Spleen (tissue), 7 donors: ENCODE measurements at regions not wholly inside any gene's neighbourhood (a gene's known extent, or its start where the extent isn't known, plus 50 kb on each side); places are given as distances from the start of the nearest gene placed in this dataset.

Experiments
- CTCF ChIP-seq, 11 experiments: fragments of 200-600 bp in 7 of 11; fragments of 450-650 bp in 4 of 11; sonication (generic) in 4 of 11; IDR thresholded peaks in 8 of 11; conservative IDR thresholded peaks in 3 of 11; 1 replicate in 7 of 11; 2 replicates in 4 of 11; pipeline versions ENCODE4 v1.4.0 to v1.8.0; 2016 to 2021; ENCODE audit warnings: antibody characterized with exemption in 11 of 11, inconsistent platforms in 4 of 11, mild to moderate bottlenecking in 1 of 11
- POLR2AphosphoS5 ChIP-seq, 3 donors: sonication (generic); formaldehyde crosslinking; IDR thresholded peaks; one replicate each; pipeline ENCODE4 v1.5.1; 2017; ENCODE audit warnings: antibody characterized with exemption in 3 of 3
- donor health status: DM: no; HTN: no; CAD: no; lungs with moderate emphysema.
- donor health status: DM: no; HTN: no; CAD: no.
- donor health status: DM: no; HTN: no; CAD: no.

DNA sequence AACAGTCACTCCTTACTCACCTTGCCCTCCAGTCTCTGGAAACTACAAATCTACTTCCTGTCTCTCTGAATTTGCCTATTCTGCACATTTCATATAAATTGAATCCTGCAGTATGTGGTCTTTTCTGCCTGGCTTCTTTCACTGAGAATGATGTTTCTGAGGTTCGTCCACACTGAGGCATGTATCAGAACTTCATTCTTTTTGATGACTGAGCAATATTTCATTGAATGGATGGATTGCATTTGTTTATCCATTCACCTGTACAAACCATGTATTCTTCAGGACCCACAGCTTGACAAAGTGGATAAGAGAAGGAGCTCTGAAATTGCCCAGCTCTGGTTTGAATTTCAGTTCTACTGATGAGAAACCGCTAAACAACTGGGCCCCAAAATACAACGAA is 118.9 kb upstream of the ARRDC4 start:
- TF ChIP-seq POLR2AphosphoS5 (IDR thresholded peaks at IDR 0.05): no peak
- no peak for TF ChIP-seq CTCF (IDR thresholded peaks at IDR 0.05 in 8 of 11, conservative IDR thresholded peaks at IDR 0.05 in 3 of 11)
